ENCODE measurements at regions not wholly inside any gene's neighbourhood (a gene's known extent, or its start where the extent isn't known, plus 50 kb on each side); places are given as distances from the start of the nearest gene placed in this dataset.

GRCh38 chr5:143700994-143701393, 111.0 kb upstream of the HMHB1 start:
- Histone ChIP-seq H3K4me1 (ENCODE audit: insufficient read depth, low read length, poor library complexity, severe bottlenecking) (no peaks in the 10 kb centered on the region), H3K36me3 (ENCODE audit: insufficient read depth, low read length) (no peaks in the 10 kb centered on the region), H4K20me1 (ENCODE audit: insufficient read depth, low read length, poor library complexity, severe bottlenecking) (no peaks in the 10 kb centered on the region), H3F3A (ENCODE audit: low read depth) (no peaks in the 10 kb centered on the region), H3K9me3 (ENCODE audit: insufficient read depth, low read depth, low read length) (no peaks in the 10 kb centered on the region), H3K4me3 (ENCODE audit: low read length, poor library complexity, severe bottlenecking) (no peak overlapping the region), H3K27me3 (ENCODE audit: insufficient read depth, low read length, poor library complexity, severe bottlenecking) (no peaks in the 10 kb centered on the region), H2AFZ (ENCODE audit: low read length) (no peak overlapping the region), H3K79me2 (ENCODE audit: insufficient read depth, low read length) (no peaks in the 10 kb centered on the region), H3K9ac (ENCODE audit: low read depth, low read length, poor library complexity, severe bottlenecking) (no peak overlapping the region), H3K4me2 (ENCODE audit: low read depth, low read length, poor library complexity, severe bottlenecking) (no peak overlapping the region), H3K9me2 (replicated peaks; ENCODE audit: low read depth, low read length) (no peaks in the 10 kb centered on the region)
- TF ChIP-seq CTCF (conservative IDR thresholded peaks at IDR 0.05; ENCODE audit: low read length), result peak; percentile 14; the same call in 1 of the 2 replicates
- TF ChIP-seq EZH2phosphoT487 (IDR thresholded peaks at IDR 0.05; ENCODE audit: borderline replicate concordance), result no peak

- no peak overlapping the region for H2AFZ ChIP-seq (ENCODE audit: low read length)
- no peak overlapping the region for H3K4me2 ChIP-seq (ENCODE audit: low read depth, low read length, poor library complexity, severe bottlenecking)
- TF ChIP-seq CTCF (conservative IDR thresholded peaks at IDR 0.05; ENCODE audit: low read length), result no peak
- TF ChIP-seq EZH2phosphoT487 (IDR thresholded peaks at IDR 0.05; ENCODE audit: borderline replicate concordance), result no peak
These were observed 112.8 kb upstream of the HMHB1 start for GRCh38 chr5:143699121-143699520.

GRCh38 chr5:143698574-143698973, 113.4 kb upstream of the HMHB1 start:
- Histone ChIP-seq H3K36me3 (ENCODE audit: insufficient read depth, low read length) (no peaks in the 10 kb centered on the region), H2AFZ (ENCODE audit: low read length) (no peak overlapping the region), H3K27me3 (ENCODE audit: insufficient read depth, low read length, poor library complexity, severe bottlenecking) (no peaks in the 10 kb centered on the region), H3K4me1 (ENCODE audit: insufficient read depth, low read length, poor library complexity, severe bottlenecking) (peaks cover 5% of the 10 kb centered on the region), H3K9ac (ENCODE audit: low read depth, low read length, poor library complexity, severe bottlenecking) (no peak overlapping the region), H3K9me3 (ENCODE audit: insufficient read depth, low read depth, low read length) (no peaks in the 10 kb centered on the region), H3K4me3 (ENCODE audit: low read length, poor library complexity, severe bottlenecking) (no peak overlapping the region), H3K79me2 (ENCODE audit: insufficient read depth, low read length) (no peaks in the 10 kb centered on the region), H4K20me1 (ENCODE audit: insufficient read depth, low read length, poor library complexity, severe bottlenecking) (no peaks in the 10 kb centered on the region), H3K9me2 (replicated peaks; ENCODE audit: low read depth, low read length) (no peaks in the 10 kb centered on the region), H3F3A (ENCODE audit: low read depth) (no peaks in the 10 kb centered on the region), H3K4me2 (ENCODE audit: low read depth, low read length, poor library complexity, severe bottlenecking) (no peak overlapping the region)
- TF ChIP-seq CTCF (conservative IDR thresholded peaks at IDR 0.05; ENCODE audit: low read length) (no peak), EZH2phosphoT487 (IDR thresholded peaks at IDR 0.05; ENCODE audit: borderline replicate concordance) (no peak)

More at GRCh38 chr5:143699121-143699520, 112.8 kb upstream of the HMHB1 start:
- Histone ChIP-seq H3K27me3 (ENCODE audit: insufficient read depth, low read length, poor library complexity, severe bottlenecking) (no peaks in the 10 kb centered on the region), H3K4me1 (ENCODE audit: insufficient read depth, low read length, poor library complexity, severe bottlenecking) (no peaks in the 10 kb centered on the region), H3K36me3 (ENCODE audit: insufficient read depth, low read length) (no peaks in the 10 kb centered on the region), H3K9ac (ENCODE audit: low read depth, low read length, poor library complexity, severe bottlenecking) (no peak overlapping the region), H3K9me3 (ENCODE audit: insufficient read depth, low read depth, low read length) (no peaks in the 10 kb centered on the region), H3K4me3 (ENCODE audit: low read length, poor library complexity, severe bottlenecking) (no peak overlapping the region), H3K79me2 (ENCODE audit: insufficient read depth, low read length) (no peaks in the 10 kb centered on the region), H3F3A (ENCODE audit: low read depth) (no peaks in the 10 kb centered on the region), H4K20me1 (ENCODE audit: insufficient read depth, low read length, poor library complexity, severe bottlenecking) (no peaks in the 10 kb centered on the region), H3K9me2 (replicated peaks; ENCODE audit: low read depth, low read length) (no peaks in the 10 kb centered on the region)
